Stimulated activated effector memory CD8-positive, alpha-beta T cell treated with anti-CD3 and anti-CD28 coated beads, Interleukin-12 subunit alpha, Interleukin-12 subunit beta, amount 100 ng/mL, for 72 hours (primary cell): ENCODE measurements at regions not wholly inside any gene's neighbourhood (a gene's known extent, or its start where the extent isn't known, plus 50 kb on each side); places are given as distances from the start of the nearest gene placed in this dataset.
A peak's percentile ranks its signal among the peaks of the same experiment; 100 is the strongest.

Source experiments
- ATAC-seq: fragments of 150-1000 bp; cut with Tn5 transposase; 2 replicates; pipeline ENCODE4 v1.10.0; 2021
- DNase-seq, 2 donors: peaks; one replicate each; pipeline ENCODE4 v3.0.0; 2021 to 2022; ENCODE audit warnings: low spot score in 2 of 2
- H3K27ac Mint-ChIP-seq: one replicate; pipeline ENCODE4 v1.8.0; 2022; ENCODE audit warnings: mild to moderate bottlenecking, mixed read lengths
- H3K36me3 Mint-ChIP-seq: one replicate; pipeline ENCODE4 v1.8.0; 2022; ENCODE audit warnings: mild to moderate bottlenecking, mixed read lengths
- H3K4me1 Mint-ChIP-seq: one replicate; pipeline ENCODE4 v1.8.0; 2022; ENCODE audit warnings: mixed read lengths
- H3K4me3 Mint-ChIP-seq: one replicate; pipeline ENCODE4 v1.8.0; 2022; ENCODE audit warnings: mild to moderate bottlenecking, mixed read lengths
- H3K9me3 Mint-ChIP-seq: one replicate; pipeline ENCODE4 v1.8.0; 2022; ENCODE audit warnings: mixed read lengths

DNA sequence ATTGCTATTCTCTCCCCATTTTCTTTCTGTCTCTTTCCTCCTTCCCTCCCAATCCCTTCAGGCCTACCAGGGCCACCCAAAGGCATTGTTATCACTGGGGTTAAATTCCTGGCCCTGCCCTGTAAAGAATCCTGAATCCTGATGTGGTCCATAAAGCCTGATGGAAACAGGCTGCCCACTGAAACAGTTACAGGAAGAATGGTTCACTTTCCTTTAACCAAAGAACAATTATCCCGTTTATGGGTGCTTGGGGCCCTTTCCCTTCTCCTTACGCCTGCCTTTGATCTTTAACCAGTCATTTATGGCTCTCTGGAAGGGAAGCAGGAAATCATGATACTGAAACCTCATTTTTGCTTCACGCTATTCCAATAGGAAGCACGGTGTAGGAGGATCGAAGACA, 273.1 kb upstream of the NEBL start:
- Mint-ChIP-seq H3K27ac (no peak overlapping the region), H3K4me3 (no peak overlapping the region), H3K4me1 (no peaks in the 10 kb centered on the region), H3K36me3 (no peaks in the 10 kb centered on the region), H3K9me3 (no peaks in the 10 kb centered on the region)
- DNase-seq, result no peak
- no peak for ATAC-seq

DNA sequence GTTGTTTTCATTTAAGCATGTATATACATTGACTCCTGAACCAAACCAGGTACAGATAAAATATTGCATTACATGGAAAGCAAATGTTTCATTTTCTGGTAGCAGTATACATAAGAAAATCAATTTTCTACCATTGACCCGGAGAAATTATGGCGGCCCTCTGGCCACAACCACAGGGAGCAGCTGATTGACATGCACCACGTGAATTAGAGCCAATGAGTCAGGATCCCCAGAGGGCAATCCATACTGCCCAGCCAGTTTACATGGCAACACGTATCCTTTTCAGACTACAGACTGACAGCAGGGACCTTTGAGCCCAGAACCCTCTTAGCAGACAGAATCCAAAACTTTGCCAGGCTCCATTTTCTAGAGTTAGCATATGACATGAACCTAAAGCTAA, 272.2 kb upstream of the NEBL start:
- DNase-seq, result no peak
- no peak for ATAC-seq
- H3K36me3 Mint-ChIP-seq, result no peaks in the 10 kb centered on the region
- no peaks in the 10 kb centered on the region for H3K4me1 Mint-ChIP-seq
- H3K9me3 Mint-ChIP-seq, result no peaks in the 10 kb centered on the region
- no peak overlapping the region for H3K4me3 Mint-ChIP-seq
- H3K27ac Mint-ChIP-seq, result no peak overlapping the region

DNA sequence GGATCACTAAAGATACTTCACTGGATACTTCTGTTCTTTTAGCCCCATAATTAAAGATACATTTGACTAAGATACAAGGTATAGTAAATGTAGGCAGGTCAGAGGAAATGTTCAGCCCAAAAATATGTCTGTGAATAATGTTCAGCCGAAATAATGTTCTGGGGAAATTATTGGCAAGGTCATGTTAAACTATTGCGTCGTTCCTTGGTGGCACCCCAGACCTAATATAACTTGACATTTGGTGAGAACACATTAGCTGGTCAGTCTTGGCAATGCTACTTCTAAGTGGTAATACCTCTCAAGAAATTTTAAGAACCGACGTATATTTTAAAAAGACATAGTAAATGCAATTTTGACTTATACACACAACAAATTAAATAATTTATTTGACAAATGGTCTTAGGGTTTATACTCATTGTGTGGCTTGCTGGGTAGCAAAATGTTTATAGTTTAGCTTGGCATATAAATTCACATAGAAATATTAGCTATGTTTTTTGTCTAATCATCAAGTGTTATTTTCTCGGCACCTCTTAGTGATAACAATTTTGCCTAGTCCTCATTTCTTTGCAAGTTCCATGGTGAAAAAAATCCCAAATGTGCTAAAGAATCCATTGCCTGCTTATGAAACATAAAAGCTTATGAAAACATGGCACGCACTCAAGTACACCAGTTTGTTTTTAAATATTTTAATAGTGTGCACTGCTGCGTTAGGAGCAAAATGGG, 270.3 kb upstream of the NEBL start:
- ATAC-seq, result no peak
- Mint-ChIP-seq H3K4me3 (no peak overlapping the region), H3K4me1 (no peaks in the 10 kb centered on the region), H3K9me3 (no peaks in the 10 kb centered on the region), H3K27ac (no peak overlapping the region), H3K36me3 (no peaks in the 10 kb centered on the region)
- DNase-seq, result no peak

DNA sequence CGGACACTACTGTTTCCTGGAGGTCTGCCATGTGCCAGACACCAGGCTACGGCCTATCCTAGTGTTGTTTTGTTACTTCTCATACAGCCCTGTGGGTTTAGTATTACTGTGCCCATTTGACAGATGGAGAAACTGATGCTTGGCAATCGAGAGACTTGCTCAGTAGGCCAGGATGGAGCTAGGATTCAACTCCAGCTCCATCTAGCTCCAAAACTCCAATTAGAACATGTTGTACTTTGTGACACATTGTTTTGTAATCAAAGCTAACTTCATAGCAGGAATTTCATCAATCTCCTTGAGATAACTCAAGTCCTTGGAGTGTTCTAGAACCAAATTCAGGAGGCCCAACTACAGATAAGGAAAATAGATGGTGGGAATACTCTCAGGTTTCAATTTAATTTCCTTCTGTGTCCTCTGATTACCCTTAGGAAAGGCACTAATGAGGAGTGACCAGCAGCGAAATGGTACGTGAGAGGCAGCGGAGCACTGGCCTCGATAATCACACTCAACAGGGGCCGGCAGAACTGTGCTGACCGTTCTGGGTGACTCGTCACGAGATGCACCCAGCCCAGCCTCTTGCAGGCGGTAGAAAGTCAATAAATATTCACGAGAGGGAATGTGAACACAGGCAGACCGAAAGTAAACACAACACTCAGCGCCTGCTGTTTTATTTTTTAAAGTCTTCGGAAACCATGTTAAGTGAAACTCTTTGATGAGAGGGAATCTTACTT, 269.6 kb upstream of the NEBL start:
- H3K36me3 Mint-ChIP-seq, result no peaks in the 10 kb centered on the region
- ATAC-seq, result no peak
- no peak overlapping the region for H3K27ac Mint-ChIP-seq
- H3K4me1 Mint-ChIP-seq, result no peaks in the 10 kb centered on the region
- no peak for DNase-seq
- no peaks in the 10 kb centered on the region for H3K9me3 Mint-ChIP-seq
- no peak overlapping the region for H3K4me3 Mint-ChIP-seq

DNA sequence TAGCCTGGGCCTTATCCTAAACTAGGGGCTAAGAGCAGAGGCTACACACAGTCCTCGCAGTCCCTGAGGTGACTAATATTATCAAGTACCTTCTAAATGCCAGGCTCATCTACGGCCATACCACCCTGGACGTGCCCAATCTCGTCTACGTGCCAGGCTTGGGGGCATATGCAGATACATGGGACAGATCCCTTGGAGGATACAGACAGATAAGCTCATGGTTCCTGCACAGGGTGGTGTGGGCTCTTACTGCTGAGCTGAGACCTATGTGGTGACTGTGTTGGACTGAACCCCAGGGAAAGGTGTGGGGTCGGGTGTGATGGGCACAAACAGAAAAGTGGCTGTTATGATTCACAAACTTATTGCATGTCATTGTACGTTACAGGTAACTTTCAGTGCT, 268.4 kb upstream of the NEBL start:
- Mint-ChIP-seq H3K36me3 (no peaks in the 10 kb centered on the region), H3K4me1 (no peaks in the 10 kb centered on the region), H3K9me3 (peaks cover under 1% of the 10 kb centered on the region), H3K4me3 (no peak overlapping the region), H3K27ac (no peak overlapping the region)
- peak; percentile 37 for ATAC-seq
- DNase-seq, result no peak

DNA sequence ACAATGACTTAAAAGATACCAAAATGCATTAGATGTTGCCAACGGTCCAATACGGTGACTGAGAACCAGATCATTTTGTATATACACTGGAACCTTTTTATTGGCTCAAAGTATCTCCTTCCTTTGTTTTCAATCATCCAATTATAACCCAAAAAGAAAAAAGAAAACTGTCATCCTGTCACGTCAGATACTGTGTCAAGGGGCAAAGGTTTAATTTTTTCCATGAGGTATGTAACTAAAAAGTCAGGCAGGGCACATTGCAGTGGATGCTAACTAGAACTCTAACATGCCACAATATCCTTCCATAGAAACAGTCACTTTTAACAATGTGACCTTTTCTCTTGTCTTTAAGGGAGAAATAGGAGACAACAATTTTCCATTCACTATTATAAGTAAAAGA, 267.6 kb upstream of the NEBL start:
- H3K9me3 Mint-ChIP-seq, result peaks cover 4% of the 10 kb centered on the region

DNA sequence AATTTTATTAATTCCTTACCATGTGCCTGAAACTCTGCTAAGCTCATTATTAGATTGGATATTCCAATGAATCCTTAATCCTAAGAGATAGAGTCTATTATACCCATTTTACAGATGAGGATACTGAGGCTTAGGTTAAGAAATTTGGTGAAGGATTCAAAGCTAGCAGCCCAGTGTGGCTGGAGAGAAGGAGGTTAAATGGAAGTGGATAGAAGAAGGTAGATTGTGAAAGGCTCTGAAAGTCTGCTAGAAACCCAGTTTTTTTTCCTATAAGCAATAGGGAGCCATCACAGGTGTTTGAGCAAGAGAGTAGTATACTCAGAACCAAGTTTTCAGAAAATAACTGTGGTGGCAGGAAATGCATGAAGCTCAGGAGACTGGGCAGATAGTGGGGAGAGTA, 265.8 kb upstream of the NEBL start:
- no peaks in the 10 kb centered on the region for H3K36me3 Mint-ChIP-seq
- no peak overlapping the region for H3K4me3 Mint-ChIP-seq
- ATAC-seq, result no peak
- no peaks in the 10 kb centered on the region for H3K4me1 Mint-ChIP-seq
- no peak for DNase-seq
- H3K9me3 Mint-ChIP-seq, result peaks cover 5% of the 10 kb centered on the region
- H3K27ac Mint-ChIP-seq, result no peak overlapping the region

More for the DNA sequence above, 267.6 kb upstream of the NEBL start:
- ATAC-seq (no peak), DNase-seq (no peak)
- Mint-ChIP-seq H3K4me3 (no peak overlapping the region), H3K4me1 (no peaks in the 10 kb centered on the region), H3K27ac (no peak overlapping the region), H3K36me3 (no peaks in the 10 kb centered on the region)

DNA sequence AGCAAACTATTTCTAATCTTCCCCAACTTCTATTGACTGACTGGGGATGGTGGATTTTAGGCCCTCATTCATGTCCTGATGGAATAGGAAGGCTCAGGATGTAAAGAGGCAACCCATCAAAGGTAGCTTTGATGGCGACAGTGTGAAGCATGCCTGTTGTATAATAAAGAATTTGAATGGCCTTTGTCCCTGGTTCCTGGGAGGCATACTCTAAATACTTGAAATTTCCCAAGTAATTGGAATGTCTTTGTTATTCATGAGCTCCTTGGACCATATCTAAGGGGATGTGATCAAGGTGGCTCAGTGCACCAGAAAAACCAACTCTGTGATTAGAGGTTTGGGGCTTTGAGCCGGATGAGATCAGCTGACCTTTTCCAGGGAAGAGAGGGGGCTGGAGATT, 264.5 kb upstream of the NEBL start:
- ATAC-seq, result no peak
- Mint-ChIP-seq H3K4me1 (no peaks in the 10 kb centered on the region), H3K9me3 (peaks cover 5% of the 10 kb centered on the region), H3K36me3 (no peaks in the 10 kb centered on the region), H3K4me3 (no peak overlapping the region), H3K27ac (no peak overlapping the region)
- no peak for DNase-seq

DNA sequence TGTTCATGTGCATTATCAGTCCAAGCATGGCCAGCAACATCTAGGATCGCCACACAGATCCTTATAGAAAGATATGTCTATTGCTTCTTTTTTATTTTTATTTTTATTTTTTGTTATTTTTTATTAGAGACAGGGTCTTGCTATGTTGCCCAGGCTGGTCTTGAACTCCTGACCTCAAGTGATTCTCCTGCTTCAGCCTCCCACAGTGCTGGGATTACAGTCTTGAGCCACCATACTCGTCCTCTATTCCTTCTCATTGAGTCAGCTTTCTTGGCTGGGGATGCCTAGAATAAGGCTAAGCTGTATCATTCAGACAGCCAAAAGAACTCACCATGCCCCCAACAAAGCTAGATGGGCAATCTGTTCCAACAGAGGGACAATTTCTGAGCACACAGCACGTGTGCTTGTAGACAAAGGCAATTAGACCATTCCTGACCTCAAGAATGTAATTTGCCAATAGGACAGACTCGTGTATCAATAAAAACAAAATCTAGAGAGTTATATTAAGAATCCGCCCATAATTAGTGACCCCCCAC, 264.0 kb upstream of the NEBL start:
- Mint-ChIP-seq H3K9me3 (peaks cover 5% of the 10 kb centered on the region), H3K4me1 (no peaks in the 10 kb centered on the region), H3K27ac (no peak overlapping the region), H3K36me3 (no peaks in the 10 kb centered on the region), H3K4me3 (no peak overlapping the region)
- DNase-seq (no peak), ATAC-seq (no peak)

DNA sequence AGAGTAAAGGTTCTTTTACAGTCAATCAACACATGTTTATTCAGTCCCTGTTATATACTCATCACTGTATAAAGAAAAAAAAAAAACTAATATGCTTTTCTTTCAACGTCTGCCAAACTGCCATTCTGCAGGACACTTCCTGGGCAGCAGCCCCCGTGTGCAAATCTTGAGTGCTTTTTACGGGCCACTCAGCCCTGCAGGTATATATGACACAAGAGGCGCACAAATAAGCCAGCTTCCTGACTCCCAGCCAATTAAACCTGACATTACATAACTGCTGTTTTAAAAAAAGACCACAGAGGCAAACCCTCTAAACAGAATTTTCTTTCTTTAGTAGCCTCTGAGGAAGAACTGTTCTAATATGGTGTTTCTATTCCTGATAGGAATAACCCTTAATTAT, 263.0 kb upstream of the NEBL start:
- H3K4me3 Mint-ChIP-seq, result no peak overlapping the region
- no peak for DNase-seq

DNA sequence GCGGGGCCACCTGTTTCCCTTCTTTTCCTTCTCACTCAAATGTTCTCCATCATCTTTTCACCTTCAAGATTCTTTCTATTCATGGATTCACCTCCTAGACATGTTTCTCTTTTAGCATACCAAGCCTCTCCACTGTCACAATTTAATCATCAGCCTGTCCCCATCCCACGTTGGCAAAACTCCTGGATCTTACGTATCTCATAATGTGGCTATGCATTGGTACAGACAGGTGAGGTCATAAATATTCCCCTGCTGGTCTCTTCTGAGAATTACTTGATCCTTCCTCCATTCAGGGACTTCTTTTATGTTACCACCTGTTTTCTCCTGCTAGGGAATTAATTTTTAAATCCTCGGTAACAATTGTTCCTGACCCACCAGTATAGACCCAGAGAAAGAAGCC, 262.6 kb upstream of the NEBL start:
- no peak for DNase-seq
- no peak for ATAC-seq
- H3K4me3 Mint-ChIP-seq, result no peak overlapping the region
- no peaks in the 10 kb centered on the region for H3K36me3 Mint-ChIP-seq
- no peaks in the 10 kb centered on the region for H3K4me1 Mint-ChIP-seq
- peaks cover 5% of the 10 kb centered on the region for H3K9me3 Mint-ChIP-seq
- H3K27ac Mint-ChIP-seq, result no peak overlapping the region

More for the DNA sequence above, 263.0 kb upstream of the NEBL start:
- Mint-ChIP-seq H3K36me3 (no peaks in the 10 kb centered on the region), H3K9me3 (peaks cover 5% of the 10 kb centered on the region), H3K4me1 (no peaks in the 10 kb centered on the region), H3K27ac (no peak overlapping the region)
- no peak for ATAC-seq

DNA sequence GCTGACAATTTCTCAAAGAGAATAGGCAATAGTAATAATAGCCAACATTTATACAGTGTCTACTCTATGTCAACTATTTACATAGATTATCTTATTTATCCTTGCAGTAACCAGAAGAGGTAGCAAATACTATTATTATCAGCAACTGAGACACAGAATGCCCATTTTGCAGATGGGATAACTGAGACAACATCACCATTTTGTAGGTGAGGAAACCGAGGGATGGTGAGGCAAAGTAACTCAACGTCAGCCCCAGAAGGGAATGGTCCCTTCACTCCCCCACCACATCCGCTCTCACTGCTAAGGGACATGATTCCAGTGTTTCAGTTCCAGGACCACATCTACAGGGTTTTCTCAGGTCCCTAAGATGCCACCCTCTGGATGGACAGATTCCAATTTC, 261.2 kb upstream of the NEBL start:
- DNase-seq, result no peak
- no peak overlapping the region for H3K4me3 Mint-ChIP-seq
- H3K9me3 Mint-ChIP-seq, result peaks cover 5% of the 10 kb centered on the region
- H3K4me1 Mint-ChIP-seq, result no peaks in the 10 kb centered on the region
- no peaks in the 10 kb centered on the region for H3K36me3 Mint-ChIP-seq
- no peak for ATAC-seq
- H3K27ac Mint-ChIP-seq, result no peak overlapping the region

DNA sequence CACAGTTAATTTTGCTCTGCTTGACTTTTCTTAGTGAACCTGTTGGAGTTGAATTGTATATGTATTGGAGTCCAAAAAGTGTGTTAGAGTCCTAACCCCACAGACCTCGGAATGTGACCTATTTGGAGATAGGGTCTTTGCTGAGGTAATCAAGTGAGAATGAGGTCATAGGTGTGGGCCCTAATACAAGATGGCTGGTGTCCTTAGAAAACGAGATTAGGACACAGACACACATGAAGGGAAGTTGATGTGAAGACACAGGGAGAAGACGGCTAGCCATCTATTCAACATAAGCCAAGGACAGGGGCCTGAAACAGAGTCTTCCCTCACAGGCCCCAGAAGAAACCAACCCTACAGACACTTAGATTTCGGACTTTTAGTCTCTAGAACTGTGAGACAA, 260.6 kb upstream of the NEBL start:
- no peak for DNase-seq
- Mint-ChIP-seq H3K9me3 (peaks cover 5% of the 10 kb centered on the region), H3K27ac (no peak overlapping the region), H3K36me3 (no peaks in the 10 kb centered on the region), H3K4me3 (no peak overlapping the region), H3K4me1 (no peaks in the 10 kb centered on the region)
- ATAC-seq, result no peak

DNA sequence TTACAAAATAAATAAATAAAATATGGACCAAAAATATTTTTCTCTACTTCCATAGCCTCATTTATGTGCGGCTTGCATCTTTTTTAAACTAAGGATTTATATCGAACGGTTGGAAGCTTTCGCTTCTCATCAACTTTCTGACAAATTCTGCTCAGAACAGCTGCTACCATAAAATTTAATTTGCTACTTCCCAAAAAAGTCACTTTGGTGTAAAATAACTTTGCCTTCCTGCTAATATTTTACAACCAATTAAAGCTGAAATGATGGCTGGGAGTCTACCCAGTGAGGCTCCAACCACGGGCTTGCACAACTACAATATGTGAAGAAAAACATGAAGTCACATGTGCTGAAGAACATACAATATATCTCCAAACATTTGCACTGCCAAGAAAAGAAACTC, 253.1 kb upstream of the NEBL start:
- Mint-ChIP-seq H3K9me3 (no peaks in the 10 kb centered on the region), H3K4me3 (no peak overlapping the region), H3K27ac (no peak overlapping the region), H3K4me1 (no peaks in the 10 kb centered on the region), H3K36me3 (no peaks in the 10 kb centered on the region)
- ATAC-seq (no peak), DNase-seq (no peak)

DNA sequence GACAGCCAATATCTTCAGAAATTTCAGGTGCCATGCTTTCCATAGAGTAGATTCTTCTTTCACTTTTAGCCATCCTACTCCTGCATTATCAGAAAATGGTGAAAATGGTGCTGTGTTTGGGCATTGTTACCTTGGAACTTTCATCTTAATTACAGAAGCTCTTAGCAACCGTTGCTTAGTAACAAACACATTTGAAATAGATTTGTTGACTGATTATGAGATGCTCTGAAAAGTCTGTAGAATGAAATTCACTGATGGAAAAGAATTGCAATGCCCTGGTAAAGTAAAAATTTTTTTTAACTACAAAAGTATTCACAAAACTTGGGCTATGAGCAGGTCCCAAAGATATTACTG, 249.3 kb upstream of the NEBL start:
- Mint-ChIP-seq H3K4me3 (no peak overlapping the region), H3K36me3 (no peaks in the 10 kb centered on the region), H3K4me1 (no peaks in the 10 kb centered on the region), H3K9me3 (no peaks in the 10 kb centered on the region), H3K27ac (no peak overlapping the region)
- ATAC-seq (no peak), DNase-seq (no peak)

DNA sequence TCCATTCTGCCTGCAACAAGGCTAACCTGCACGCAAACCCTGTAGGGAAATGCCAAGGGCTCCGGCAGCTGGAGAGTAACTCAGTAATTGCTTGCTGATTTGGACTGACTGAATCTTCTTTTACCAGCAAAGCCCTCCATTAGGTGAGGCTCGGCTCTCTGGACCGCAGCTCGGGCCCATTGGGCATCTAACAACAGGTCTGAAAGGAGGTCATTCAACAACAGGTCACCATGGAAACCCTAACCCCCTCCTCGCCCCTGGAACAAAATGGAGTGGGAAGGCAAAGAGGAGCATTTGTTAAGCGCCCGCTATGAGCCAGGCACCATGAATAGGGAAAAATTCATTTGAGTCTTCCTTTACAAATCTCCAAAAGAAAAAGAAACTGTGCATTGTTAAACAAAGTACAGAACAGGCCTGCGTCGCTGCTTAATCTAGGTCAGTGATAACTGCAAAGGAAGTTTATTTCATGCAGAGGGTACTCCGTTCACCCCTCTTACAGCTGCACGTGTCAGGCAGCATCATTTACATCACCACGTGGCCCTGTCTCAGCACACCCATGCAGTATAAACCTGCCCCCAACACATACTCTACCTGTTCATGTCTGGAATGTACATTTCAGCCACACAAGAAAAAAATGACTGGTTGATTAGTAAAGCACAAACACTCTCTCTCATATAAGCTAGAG, 248.8 kb upstream of the NEBL start:
- H3K4me1 Mint-ChIP-seq, result no peaks in the 10 kb centered on the region
- DNase-seq (no peak), ATAC-seq (no peak)
- H3K27ac Mint-ChIP-seq, result no peak overlapping the region
- no peak overlapping the region for H3K4me3 Mint-ChIP-seq
- H3K36me3 Mint-ChIP-seq, result no peaks in the 10 kb centered on the region
- H3K9me3 Mint-ChIP-seq, result no peaks in the 10 kb centered on the region
